GM19463 (cell line): ENCODE measurements at regions not wholly inside any gene's neighbourhood (a gene's known extent, or its start where the extent isn't known, plus 50 kb on each side); places are given as distances from the start of the nearest gene placed in this dataset.
"Not testable (repeated sequence)": the region's sequence is repeated elsewhere in the genome, so short reads cannot be mapped to it uniquely, and the experiment has no call there.

Experiments used
- ATAC-seq: cut with Tn5 transposase; IDR thresholded peaks from one replicate; pipeline ENCODE4 v1.9.1; 2021; ENCODE audit warnings: mild to moderate bottlenecking, moderate library complexity; ENCODE audit not compliant: unreplicated experiment

- ATAC-seq, result no peak
These were observed 50.4 kb upstream of the TRAM1L1 start for GRCh38 chr4:117135634-117136354.

GRCh38 chr4:117137145-117137544, 51.8 kb upstream of the TRAM1L1 start:
- ATAC-seq, result no peak

- not testable (repeated sequence) for ATAC-seq
These were observed 53.4 kb upstream of the TRAM1L1 start for GRCh38 chr4:117138732-117139131.

GRCh38 chr4:117154251-117154650, 68.9 kb upstream of the TRAM1L1 start:
- no peak for ATAC-seq

- no peak for ATAC-seq
These were observed 71.4 kb upstream of the TRAM1L1 start for GRCh38 chr4:117156806-117157205.

GRCh38 chr4:117157360-117157759, 72.0 kb upstream of the TRAM1L1 start:
- no peak for ATAC-seq

- ATAC-seq, result no peak
These were observed 77.6 kb upstream of the TRAM1L1 start for GRCh38 chr4:117162976-117163375.

GRCh38 chr4:117164338-117164737, 79.0 kb upstream of the TRAM1L1 start:
- no peak for ATAC-seq

GRCh38 chr4:117175369-117175768, 90.0 kb upstream of the TRAM1L1 start:
- ATAC-seq, result not testable (repeated sequence)

- no peak for ATAC-seq
These were observed 117.9 kb upstream of the TRAM1L1 start for GRCh38 chr4:117203231-117203630.

GRCh38 chr4:117210551-117210950, 125.2 kb upstream of the TRAM1L1 start:
- ATAC-seq, result no peak

- no peak for ATAC-seq
These were observed 138.9 kb upstream of the TRAM1L1 start for GRCh38 chr4:117224256-117224655.

- ATAC-seq, result no peak
These were observed 140.1 kb upstream of the TRAM1L1 start for GRCh38 chr4:117225471-117225870.

GRCh38 chr4:117227925-117228324, 142.5 kb upstream of the TRAM1L1 start:
- ATAC-seq, result no peak

- ATAC-seq, result no peak
These were observed 154.1 kb upstream of the TRAM1L1 start for GRCh38 chr4:117239434-117239833.

GRCh38 chr4:117249333-117249732, 164.0 kb upstream of the TRAM1L1 start:
- ATAC-seq, result peak; percentile 90

GRCh38 chr4:117264072-117264471, 178.7 kb upstream of the TRAM1L1 start:
- ATAC-seq, result no peak

GRCh38 chr4:117267317-117267716, 181.9 kb upstream of the TRAM1L1 start:
- no peak for ATAC-seq

GRCh38 chr4:117284736-117285135, 199.4 kb upstream of the TRAM1L1 start:
- ATAC-seq, result no peak

- no peak for ATAC-seq
These were observed 208.4 kb upstream of the TRAM1L1 start for GRCh38 chr4:117293784-117294183.

GRCh38 chr4:117302226-117302625, 216.8 kb upstream of the TRAM1L1 start:
- no peak for ATAC-seq

- ATAC-seq, result no peak
These were observed 225.8 kb upstream of the TRAM1L1 start for GRCh38 chr4:117311215-117311614.

GRCh38 chr4:117311989-117312388, 226.6 kb upstream of the TRAM1L1 start:
- no peak for ATAC-seq
